CD4-positive, CD25-positive, alpha-beta regulatory T cell (primary cell): ENCODE measurements at regions not wholly inside any gene's neighbourhood (a gene's known extent, or its start where the extent isn't known, plus 50 kb on each side); places are given as distances from the start of the nearest gene placed in this dataset.

Source experiments
- ATAC-seq, 2 donors: fragments of 150-1000 bp; cut with Tn5 transposase; one replicate each; pipeline ENCODE4 v1.10.0; 2021; ENCODE audit warnings: low read depth in 2 of 2, moderate number of reproducible peaks in 2 of 2, moderate library complexity in 1 of 2
- DNase-seq, 3 donors: peaks; one replicate each; pipeline versions ENCODE4 v3.0.0 to v3.0.0-alpha.2; 2012 to 2022; ENCODE audit warnings: mixed read lengths in 1 of 3
- H3K27ac ChIP-seq: one replicate; pipeline ENCODE4 v1.7.0; 2013; ENCODE audit warnings: mild to moderate bottlenecking, low read length; ENCODE audit not compliant: insufficient read depth, poor library complexity, severe bottlenecking
- H3K27me3 ChIP-seq: one replicate; pipeline ENCODE4 v1.7.0; 2013; ENCODE audit warnings: low read length; ENCODE audit not compliant: control insufficient read depth, insufficient read depth
- H3K36me3 ChIP-seq: one replicate; pipeline ENCODE4 v1.7.0; 2013; ENCODE audit warnings: mild to moderate bottlenecking, low read length, moderate library complexity; ENCODE audit not compliant: control insufficient read depth, insufficient read depth
- H3K4me1 ChIP-seq: 2 replicates; pipeline ENCODE4 v1.7.0; 2013; ENCODE audit warnings: mild to moderate bottlenecking, low read length; ENCODE audit not compliant: insufficient read depth, control insufficient read depth, poor library complexity, severe bottlenecking
- H3K4me3 ChIP-seq: one replicate; pipeline ENCODE4 v1.7.0; 2013; ENCODE audit warnings: low read depth, mild to moderate bottlenecking, low read length, moderate library complexity
- H3K9me3 ChIP-seq, 2 experiments: 1 replicate in 1 of 2; 2 replicates in 1 of 2; pipeline ENCODE4 v1.7.0; 2013; ENCODE audit warnings: low read length in 2 of 2, mild to moderate bottlenecking in 1 of 2, moderate library complexity in 1 of 2; ENCODE audit not compliant: control insufficient read depth in 2 of 2
- H3K27ac Mint-ChIP-seq, 3 donors: one replicate each; pipeline ENCODE4 v1.8.0; 2020 to 2022; ENCODE audit warnings: mild to moderate bottlenecking in 3 of 3, mixed read lengths in 3 of 3, moderate library complexity in 2 of 3
- H3K27me3 Mint-ChIP-seq: one replicate; pipeline ENCODE4 v1.8.0; 2022; ENCODE audit warnings: mild to moderate bottlenecking, mixed read lengths
- H3K36me3 Mint-ChIP-seq: one replicate; pipeline ENCODE4 v1.8.0; 2020; ENCODE audit warnings: mixed read lengths
- H3K4me1 Mint-ChIP-seq, 4 donors: one replicate each; pipeline ENCODE4 v1.8.0; 2020 to 2022; ENCODE audit warnings: mixed read lengths in 4 of 4, mild to moderate bottlenecking in 1 of 4
- H3K4me3 Mint-ChIP-seq, 4 donors: one replicate each; pipeline ENCODE4 v1.8.0; 2020 to 2022; ENCODE audit warnings: mild to moderate bottlenecking in 4 of 4, mixed read lengths in 4 of 4, moderate library complexity in 3 of 4
- H3K9me3 Mint-ChIP-seq, 7 donors: one replicate each; pipeline ENCODE4 v1.8.0; 2020 to 2022; ENCODE audit warnings: mixed read lengths in 7 of 7, mild to moderate bottlenecking in 3 of 7, moderate library complexity in 2 of 7

- peaks cover 0 to 9% (median 4%) of the 10 kb centered on the region in 7 donors for H3K9me3 Mint-ChIP-seq
- H3K36me3 Mint-ChIP-seq: no peaks in the 10 kb centered on the region
- no peak for DNase-seq
- no peaks in the 10 kb centered on the region for H3K27me3 ChIP-seq
- H3K4me1 ChIP-seq: no peaks in the 10 kb centered on the region
- no peaks in the 10 kb centered on the region for H3K36me3 ChIP-seq
- H3K4me3 ChIP-seq: no peak overlapping the region
- no peak overlapping the region for H3K27ac ChIP-seq
- no peaks in the 10 kb centered on the region for H3K9me3 ChIP-seq
- no peaks in the 10 kb centered on the region for H3K4me1 Mint-ChIP-seq
- H3K27ac Mint-ChIP-seq: no peak overlapping the region
- H3K4me3 Mint-ChIP-seq: no peak overlapping the region
- no peak for ATAC-seq
- H3K27me3 Mint-ChIP-seq: no peaks in the 10 kb centered on the region
These were observed 84.5 kb upstream of the SYNPR start for GRCh38 chr3:63193647-63194046.

- H3K36me3 Mint-ChIP-seq: no peaks in the 10 kb centered on the region
- no peak overlapping the region for H3K4me3 Mint-ChIP-seq
- no peaks in the 10 kb centered on the region for H3K27me3 Mint-ChIP-seq
- Histone ChIP-seq H3K27ac (no peak overlapping the region), H3K27me3 (no peaks in the 10 kb centered on the region), H3K4me3 (no peak overlapping the region), H3K9me3 (no peaks in the 10 kb centered on the region), H3K4me1 (no peaks in the 10 kb centered on the region), H3K36me3 (no peaks in the 10 kb centered on the region)
- H3K4me1 Mint-ChIP-seq: no peaks in the 10 kb centered on the region
- ATAC-seq: no peak
- no peak overlapping the region for H3K27ac Mint-ChIP-seq
- DNase-seq: no peak
- H3K9me3 Mint-ChIP-seq: peaks cover 0 to 9% (median 0%) of the 10 kb centered on the region in 7 donors
These were observed 78.5 kb upstream of the SYNPR start for GRCh38 chr3:63199606-63200005.

DNA sequence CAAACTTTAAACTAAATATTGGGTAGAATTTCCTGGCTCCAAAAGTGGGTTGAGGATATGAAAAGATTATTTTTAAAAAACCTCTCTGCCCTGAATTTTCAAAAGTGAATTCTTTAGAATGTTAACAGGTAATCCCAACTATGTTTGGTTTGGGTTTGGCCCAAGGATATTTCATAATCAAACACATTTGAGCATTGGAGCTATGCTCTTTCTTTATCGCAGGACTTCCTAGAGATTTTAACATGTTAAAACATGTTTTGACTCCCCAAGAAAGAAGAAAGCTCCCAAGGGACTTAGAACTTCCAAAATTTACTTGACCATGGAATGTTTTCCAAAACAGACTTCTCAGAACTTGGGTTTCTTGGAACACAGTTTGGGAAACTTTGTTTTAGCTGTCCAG lies 75.6 kb upstream of the SYNPR start:
- H3K4me3 ChIP-seq: no peak overlapping the region
- Mint-ChIP-seq H3K27me3 (no peaks in the 10 kb centered on the region), H3K4me1 (no peaks in the 10 kb centered on the region), H3K36me3 (no peaks in the 10 kb centered on the region), H3K4me3 (no peak overlapping the region), H3K27ac (no peak overlapping the region), H3K9me3 (peaks cover 0 to 12% (median 4%) of the 10 kb centered on the region in 7 donors)
- no peak overlapping the region for H3K27ac ChIP-seq
- H3K4me1 ChIP-seq: no peaks in the 10 kb centered on the region
- no peaks in the 10 kb centered on the region for H3K36me3 ChIP-seq
- no peaks in the 10 kb centered on the region for H3K27me3 ChIP-seq
- no peak for DNase-seq
- H3K9me3 ChIP-seq: no peaks in the 10 kb centered on the region
- no peak for ATAC-seq

GRCh38 chr3:63207066-63207590 lies 71.0 kb upstream of the SYNPR start:
- H3K4me3 ChIP-seq: no peak overlapping the region
- Mint-ChIP-seq H3K27ac (no peak overlapping the region), H3K4me1 (no peaks in the 10 kb centered on the region)

DNA sequence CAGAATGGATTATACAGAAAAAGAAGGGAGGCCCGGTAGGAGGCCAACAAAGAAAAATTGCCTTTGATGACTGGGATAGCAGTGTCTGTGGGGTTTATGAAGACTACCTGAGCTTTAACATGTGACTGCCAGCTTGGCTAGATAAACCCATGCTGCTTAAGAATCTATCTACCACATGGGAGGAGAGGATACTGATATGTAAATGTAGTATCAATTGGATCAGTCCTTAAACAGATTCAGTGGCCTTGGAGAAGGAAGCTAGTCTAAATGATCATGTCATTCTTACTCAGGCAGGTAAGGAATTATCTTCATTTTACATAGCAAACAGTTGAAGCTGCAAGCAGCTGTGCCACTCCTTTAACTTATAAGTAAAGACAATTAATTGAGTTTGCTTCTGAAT lies 50.0 kb upstream of the SYNPR start:
- H3K4me3 Mint-ChIP-seq: no peak overlapping the region
- Histone ChIP-seq H3K9me3 (no peaks in the 10 kb centered on the region), H3K27me3 (no peaks in the 10 kb centered on the region), H3K36me3 (no peaks in the 10 kb centered on the region), H3K27ac (no peak overlapping the region), H3K4me3 (no peak overlapping the region), H3K4me1 (no peaks in the 10 kb centered on the region)
- no peaks in the 10 kb centered on the region for H3K4me1 Mint-ChIP-seq
- peak overlapping the region in 1 of 3 donors; percentile 46 for H3K27ac Mint-ChIP-seq
- H3K9me3 Mint-ChIP-seq: peaks cover 0 to 5% (median 0%) of the 10 kb centered on the region in 7 donors
- H3K36me3 Mint-ChIP-seq: no peaks in the 10 kb centered on the region
- no peak for ATAC-seq
- no peak for DNase-seq
- H3K27me3 Mint-ChIP-seq: no peaks in the 10 kb centered on the region

More at GRCh38 chr3:63207066-63207590, 71.0 kb upstream of the SYNPR start:
- DNase-seq (no peak), ATAC-seq (no peak)
- H3K4me3 Mint-ChIP-seq: no peak overlapping the region
- Histone ChIP-seq H3K27me3 (no peaks in the 10 kb centered on the region), H3K36me3 (no peaks in the 10 kb centered on the region), H3K27ac (no peak overlapping the region), H3K4me1 (no peaks in the 10 kb centered on the region), H3K9me3 (no peaks in the 10 kb centered on the region)
- peaks cover 2 to 13% (median 6%) of the 10 kb centered on the region in 7 donors for H3K9me3 Mint-ChIP-seq
- H3K27me3 Mint-ChIP-seq: no peaks in the 10 kb centered on the region
- no peaks in the 10 kb centered on the region for H3K36me3 Mint-ChIP-seq
